Panc1 (cell line): ENCODE measurements at regions not wholly inside any gene's neighbourhood (a gene's known extent, or its start where the extent isn't known, plus 50 kb on each side); places are given as distances from the start of the nearest gene placed in this dataset.
A peak's percentile ranks its signal among the peaks of the same experiment; 100 is the strongest.

Experiments
- SIN3A ChIP-seq: IDR thresholded peaks from 2 replicates; pipeline ENCODE4 v1.6.1; 2012; ENCODE audit warnings: low read depth, mild to moderate bottlenecking, low read length, moderate library complexity, borderline replicate concordance; ENCODE audit not compliant: insufficient read depth
- TCF7L2 ChIP-seq: IDR thresholded peaks from 2 replicates; pipeline ENCODE4 v1.6.1; 2011; ENCODE audit warnings: mild to moderate bottlenecking, low read depth, low read length, inconsistent platforms
- TF ChIP-seq, protein P1 (sequence below): fragments of 450-650 bp; IDR thresholded peaks from 2 replicates; pipeline ENCODE4 v1.5.1; 2017; ENCODE audit warnings: mild to moderate bottlenecking
- TF ChIP-seq, protein P2 (sequence below), 2 experiments: IDR thresholded peaks; 2 replicates each; pipeline ENCODE4 v1.6.1; 2011 to 2012; ENCODE audit warnings: low read depth in 2 of 2, control low read depth in 1 of 2, low read length in 1 of 2, mild to moderate bottlenecking in 1 of 2, moderate library complexity in 1 of 2; ENCODE audit not compliant: insufficient read depth in 1 of 2

DNA sequence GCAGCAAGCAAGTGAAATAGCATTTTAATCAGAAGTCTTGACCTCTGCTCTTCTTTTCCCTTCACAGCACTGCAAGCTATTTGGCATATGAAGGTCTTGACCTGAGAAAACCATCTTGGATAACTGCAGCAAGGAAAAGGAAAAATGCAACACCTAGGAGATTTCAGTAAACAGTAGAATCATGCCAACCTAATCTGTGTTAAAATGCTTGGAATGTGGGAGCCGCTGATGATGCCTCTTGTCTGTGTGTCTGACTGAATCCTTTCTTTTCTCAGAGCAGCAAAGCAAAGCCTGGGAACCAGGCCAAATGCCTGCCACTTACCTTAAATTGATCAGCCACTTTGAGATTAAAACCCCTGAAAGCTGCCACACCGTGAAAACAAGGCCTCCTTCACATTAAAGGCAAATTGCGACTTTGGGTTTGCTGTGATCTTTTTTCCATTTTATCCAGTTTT, 80.4 kb upstream of the CDK6 start:
- TF ChIP-seq, protein P1, sequence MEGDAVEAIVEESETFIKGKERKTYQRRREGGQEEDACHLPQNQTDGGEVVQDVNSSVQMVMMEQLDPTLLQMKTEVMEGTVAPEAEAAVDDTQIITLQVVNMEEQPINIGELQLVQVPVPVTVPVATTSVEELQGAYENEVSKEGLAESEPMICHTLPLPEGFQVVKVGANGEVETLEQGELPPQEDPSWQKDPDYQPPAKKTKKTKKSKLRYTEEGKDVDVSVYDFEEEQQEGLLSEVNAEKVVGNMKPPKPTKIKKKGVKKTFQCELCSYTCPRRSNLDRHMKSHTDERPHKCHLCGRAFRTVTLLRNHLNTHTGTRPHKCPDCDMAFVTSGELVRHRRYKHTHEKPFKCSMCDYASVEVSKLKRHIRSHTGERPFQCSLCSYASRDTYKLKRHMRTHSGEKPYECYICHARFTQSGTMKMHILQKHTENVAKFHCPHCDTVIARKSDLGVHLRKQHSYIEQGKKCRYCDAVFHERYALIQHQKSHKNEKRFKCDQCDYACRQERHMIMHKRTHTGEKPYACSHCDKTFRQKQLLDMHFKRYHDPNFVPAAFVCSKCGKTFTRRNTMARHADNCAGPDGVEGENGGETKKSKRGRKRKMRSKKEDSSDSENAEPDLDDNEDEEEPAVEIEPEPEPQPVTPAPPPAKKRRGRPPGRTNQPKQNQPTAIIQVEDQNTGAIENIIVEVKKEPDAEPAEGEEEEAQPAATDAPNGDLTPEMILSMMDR: no peak
- TF ChIP-seq, protein P2, sequence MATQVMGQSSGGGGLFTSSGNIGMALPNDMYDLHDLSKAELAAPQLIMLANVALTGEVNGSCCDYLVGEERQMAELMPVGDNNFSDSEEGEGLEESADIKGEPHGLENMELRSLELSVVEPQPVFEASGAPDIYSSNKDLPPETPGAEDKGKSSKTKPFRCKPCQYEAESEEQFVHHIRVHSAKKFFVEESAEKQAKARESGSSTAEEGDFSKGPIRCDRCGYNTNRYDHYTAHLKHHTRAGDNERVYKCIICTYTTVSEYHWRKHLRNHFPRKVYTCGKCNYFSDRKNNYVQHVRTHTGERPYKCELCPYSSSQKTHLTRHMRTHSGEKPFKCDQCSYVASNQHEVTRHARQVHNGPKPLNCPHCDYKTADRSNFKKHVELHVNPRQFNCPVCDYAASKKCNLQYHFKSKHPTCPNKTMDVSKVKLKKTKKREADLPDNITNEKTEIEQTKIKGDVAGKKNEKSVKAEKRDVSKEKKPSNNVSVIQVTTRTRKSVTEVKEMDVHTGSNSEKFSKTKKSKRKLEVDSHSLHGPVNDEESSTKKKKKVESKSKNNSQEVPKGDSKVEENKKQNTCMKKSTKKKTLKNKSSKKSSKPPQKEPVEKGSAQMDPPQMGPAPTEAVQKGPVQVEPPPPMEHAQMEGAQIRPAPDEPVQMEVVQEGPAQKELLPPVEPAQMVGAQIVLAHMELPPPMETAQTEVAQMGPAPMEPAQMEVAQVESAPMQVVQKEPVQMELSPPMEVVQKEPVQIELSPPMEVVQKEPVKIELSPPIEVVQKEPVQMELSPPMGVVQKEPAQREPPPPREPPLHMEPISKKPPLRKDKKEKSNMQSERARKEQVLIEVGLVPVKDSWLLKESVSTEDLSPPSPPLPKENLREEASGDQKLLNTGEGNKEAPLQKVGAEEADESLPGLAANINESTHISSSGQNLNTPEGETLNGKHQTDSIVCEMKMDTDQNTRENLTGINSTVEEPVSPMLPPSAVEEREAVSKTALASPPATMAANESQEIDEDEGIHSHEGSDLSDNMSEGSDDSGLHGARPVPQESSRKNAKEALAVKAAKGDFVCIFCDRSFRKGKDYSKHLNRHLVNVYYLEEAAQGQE (IDR thresholded peaks at IDR 0.05; ENCODE audit: insufficient read depth in 1 of 2, low read depth in 2 of 2, low read length in 1 of 2): no peak
- TF ChIP-seq SIN3A (no peak), TCF7L2 (peak; percentile 78)
